NK-92 treated with Interleukin-12 subunit alpha and Interleukin-12 subunit beta, amount 100 ng/mL, for 24 hours (cell line): ENCODE measurements at regions not wholly inside any gene's neighbourhood (a gene's known extent, or its start where the extent isn't known, plus 50 kb on each side); places are given as distances from the start of the nearest gene placed in this dataset.

Experiments used
- DNase-seq: peaks from one replicate; lab custom pipeline; 2025; lab: John Stamatoyannopoulos, UW

DNA sequence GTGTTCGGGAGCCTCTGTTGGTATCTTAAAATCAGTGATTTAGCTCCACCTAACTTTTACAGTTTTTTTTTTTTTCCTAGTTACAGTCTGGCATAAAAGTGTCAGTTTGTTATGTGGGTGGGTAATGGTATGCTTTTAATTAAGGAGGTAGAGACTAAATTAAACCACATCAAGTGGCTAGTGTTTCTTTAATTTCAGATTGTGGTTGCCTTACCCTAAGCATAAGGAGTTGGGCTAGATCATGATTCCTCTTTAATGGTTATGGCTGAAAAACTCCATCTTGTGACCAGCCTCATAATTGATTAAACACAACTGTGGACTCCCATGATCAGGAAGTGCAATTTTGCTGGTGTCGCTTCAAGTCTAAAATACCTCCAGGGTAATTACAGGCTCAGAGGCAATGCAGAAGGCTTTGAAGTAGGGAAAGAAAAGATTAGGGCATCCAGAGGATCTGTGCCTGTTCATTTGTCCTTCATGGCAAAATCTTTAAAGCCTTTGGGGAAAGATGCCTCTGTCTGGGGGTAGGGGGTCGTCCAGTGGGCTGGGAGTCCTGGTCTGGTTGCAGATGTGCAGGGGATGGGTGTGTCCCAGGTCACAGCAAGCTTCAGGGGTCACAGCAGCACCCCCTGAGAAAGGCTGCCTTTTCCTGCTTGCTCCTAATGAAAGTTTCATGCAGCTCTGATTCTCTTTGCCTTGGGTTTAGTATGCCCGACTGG lies 579.2 kb downstream of the BCL11A start:
- no peak for DNase-seq

DNA sequence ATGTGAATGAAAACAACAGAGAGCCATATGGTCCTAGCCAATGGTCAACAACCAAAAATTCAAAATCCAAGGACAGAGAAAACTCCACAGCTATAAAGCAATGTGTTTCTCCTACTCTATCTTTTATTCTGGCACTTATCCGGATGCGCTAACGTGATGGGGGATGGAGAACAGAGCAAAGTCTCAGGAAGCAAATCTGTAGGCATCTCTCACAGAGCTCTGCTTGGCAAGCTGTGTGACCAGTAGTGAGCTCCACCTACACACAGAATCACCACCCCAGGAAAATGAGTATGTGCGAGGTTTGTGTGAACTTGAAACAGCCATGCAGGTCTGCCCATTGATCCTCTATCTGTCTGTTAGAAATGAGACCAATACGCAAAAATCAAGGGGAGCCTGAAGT lies 584.3 kb downstream of the BCL11A start:
- no peak for DNase-seq

- DNase-seq, result no peak
These were observed 585.0 kb downstream of the BCL11A start for GRCh38 chr2:59968441-59968840.

DNA sequence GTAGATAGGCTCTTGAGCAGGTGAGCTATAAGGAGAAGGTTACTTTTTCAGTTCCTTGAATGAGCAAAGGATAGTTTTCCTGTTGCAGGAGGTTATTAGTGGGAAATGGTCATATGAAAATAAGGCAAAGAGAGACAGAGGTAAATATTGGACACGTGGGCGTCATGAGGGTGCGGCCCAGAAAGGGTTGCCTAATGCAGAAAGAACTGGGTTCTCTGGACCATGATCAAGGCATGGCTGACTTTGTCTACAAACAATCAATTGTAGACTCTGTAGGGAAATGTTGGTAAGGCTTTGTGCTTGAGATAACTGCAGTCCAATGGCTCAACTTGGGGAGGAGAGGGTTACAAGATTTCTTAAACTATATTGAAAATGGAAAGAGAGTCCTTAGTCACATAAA lies 585.8 kb downstream of the BCL11A start:
- DNase-seq, result no peak

DNA sequence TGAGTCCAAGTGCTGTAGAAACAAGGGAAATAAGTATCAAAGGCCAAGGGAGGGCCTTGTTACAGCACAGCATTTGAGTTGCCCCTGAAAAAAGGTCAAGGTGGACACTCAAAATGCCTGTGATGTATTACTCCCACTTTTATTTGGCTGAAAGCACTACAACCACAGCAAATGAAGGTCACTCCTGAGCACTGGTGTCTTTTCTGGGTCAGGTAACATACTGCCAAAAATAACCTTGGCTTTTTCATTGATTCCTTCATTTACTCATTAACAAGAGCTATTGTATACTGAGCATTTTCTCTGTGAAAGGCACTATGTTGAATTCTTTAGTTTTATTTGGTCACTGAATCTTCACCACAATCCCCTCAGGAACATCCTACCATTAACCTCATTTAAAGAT lies 590.3 kb downstream of the BCL11A start:
- no peak for DNase-seq

- DNase-seq, result no peak
These were observed 591.7 kb downstream of the BCL11A start for GRCh38 chr2:59961746-59962145.

- DNase-seq, result no peak
These were observed 593.5 kb downstream of the BCL11A start for GRCh38 chr2:59959944-59960343.

GRCh38 chr2:59957504-59957903 lies 596.0 kb downstream of the BCL11A start:
- DNase-seq, result no peak

DNA sequence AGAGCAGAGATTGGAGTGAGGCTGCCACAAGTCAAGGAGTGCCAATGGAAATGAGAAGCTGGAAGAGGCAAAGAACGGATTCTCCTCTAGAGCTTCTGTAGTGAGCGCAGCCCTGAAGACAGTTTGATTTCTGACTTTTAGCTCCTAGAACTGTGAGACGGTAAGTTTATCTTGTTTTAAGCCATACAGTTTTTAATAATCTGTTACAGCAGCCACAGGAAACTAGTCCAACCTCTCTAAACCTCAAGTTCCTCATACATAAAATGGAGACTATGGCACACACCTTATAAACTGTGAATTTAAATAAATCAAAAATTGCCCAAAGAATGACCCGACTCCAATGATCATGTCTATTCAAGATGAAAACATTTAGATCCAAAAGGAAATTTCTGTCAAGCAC lies 596.5 kb downstream of the BCL11A start:
- no peak for DNase-seq

DNA sequence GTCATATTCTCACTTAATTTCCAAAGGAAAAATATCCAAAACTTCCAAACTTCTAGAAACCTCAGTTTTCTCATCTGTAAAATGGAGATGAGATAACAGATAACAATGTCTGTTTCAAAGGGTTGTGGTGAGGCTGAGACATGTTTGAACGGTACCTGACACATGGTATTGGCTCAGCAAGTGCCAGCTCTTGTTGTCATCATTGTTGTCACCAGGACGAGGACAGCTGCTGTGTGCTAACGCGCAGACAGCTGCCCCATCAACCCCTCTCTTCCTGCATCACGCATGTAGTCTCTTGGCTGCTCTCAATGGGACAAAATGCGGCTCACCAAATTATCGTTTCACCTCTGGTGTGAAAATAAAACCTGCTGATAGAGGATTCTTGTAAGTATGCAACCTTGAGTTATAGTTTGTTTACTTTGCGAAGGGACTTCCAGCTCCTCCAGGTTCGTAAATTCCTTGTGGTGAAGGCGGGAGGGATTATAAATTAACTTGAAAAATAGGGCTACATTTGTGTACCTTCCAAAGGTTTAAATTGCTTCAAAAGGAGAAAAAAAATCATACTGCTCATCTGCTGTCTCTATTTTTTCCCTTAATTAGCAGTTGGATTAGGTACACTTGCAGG lies 605.4 kb downstream of the BCL11A start:
- DNase-seq, result no peak

- no peak for DNase-seq
These were observed 606.2 kb downstream of the BCL11A start for GRCh38 chr2:59947209-59947608.

DNA sequence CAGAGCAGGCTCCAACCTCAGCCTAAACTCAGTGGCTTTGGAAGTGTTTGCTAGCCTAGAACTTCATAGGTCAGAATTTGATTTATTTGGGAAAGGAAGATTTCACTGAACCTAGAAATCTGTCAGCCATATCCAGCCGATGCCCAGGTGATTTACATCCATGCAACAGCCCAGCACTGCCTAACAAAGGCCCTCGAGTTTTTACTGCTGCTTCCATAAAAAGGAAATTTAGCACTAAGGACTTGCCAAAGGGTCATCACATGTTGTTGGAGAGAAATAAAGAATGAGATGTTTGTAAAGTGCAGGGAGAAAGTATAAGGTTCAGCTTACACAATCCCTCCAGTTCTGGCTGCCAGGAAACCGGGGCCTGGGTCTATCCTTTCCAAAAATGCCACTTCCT lies 614.2 kb downstream of the BCL11A start:
- DNase-seq, result no peak

DNA sequence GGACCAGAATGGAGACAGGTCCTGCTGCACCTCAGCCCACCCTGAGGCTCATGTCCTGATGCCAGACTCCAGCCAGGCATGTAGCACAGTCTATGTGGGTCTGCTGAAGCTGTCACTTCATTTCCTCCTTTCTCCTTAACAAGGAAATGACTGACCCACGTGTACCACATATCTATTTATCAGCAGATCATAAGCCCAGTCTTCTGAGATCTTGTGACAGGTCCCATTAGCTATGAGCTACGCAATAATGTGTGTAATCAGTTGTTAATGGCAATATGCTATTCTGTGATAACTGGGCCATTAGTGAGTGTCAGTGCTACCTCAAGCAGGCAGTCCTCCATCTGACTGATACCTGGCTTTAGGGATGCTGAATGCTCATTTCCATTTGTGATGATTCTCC lies 615.3 kb downstream of the BCL11A start:
- no peak for DNase-seq

DNA sequence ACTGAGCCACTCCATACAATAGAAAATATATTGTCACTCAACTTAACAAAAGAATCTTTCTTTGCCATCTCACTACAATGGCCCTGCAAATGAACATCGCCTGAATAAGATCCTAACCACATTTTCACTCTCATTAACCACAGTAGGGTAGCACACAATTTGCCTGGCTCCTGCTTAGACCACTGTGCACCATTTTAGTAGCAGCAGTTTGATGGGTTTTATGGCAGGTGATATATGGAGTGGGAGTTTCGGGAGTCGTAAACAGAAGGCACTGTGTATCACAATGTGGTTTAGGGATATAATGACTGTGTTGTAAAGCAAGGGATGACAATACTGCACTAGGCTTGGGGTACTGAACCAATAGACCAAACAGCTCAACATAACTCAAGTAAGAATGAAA lies 617.4 kb downstream of the BCL11A start:
- no peak for DNase-seq

GRCh38 chr2:59935005-59935404 lies 618.4 kb downstream of the BCL11A start:
- no peak for DNase-seq

DNA sequence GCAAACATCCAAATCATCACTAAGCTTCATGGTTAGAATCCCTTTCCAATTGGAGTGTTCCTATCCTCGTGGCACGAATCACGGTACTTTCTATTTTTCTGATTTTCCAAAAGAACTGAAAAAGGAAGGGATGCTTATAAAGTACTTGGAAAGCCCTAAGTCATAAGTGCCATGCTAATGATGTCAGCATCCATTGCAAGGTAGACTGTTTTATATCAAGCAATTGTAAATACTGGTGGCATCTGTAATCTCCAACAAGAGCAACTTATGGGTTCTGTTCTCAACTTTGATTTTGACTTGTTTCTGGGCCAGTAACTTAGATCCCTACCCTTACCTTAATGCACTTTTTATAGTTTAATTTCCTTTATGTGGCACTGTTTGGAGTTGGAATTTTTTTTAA lies 619.5 kb downstream of the BCL11A start:
- DNase-seq, result no peak

GRCh38 chr2:59932341-59932740 lies 621.1 kb downstream of the BCL11A start:
- no peak for DNase-seq

GRCh38 chr2:59930430-59930829 lies 623.0 kb downstream of the BCL11A start:
- DNase-seq, result no peak

GRCh38 chr2:59926731-59927130 lies 626.7 kb downstream of the BCL11A start:
- DNase-seq, result no peak

DNA sequence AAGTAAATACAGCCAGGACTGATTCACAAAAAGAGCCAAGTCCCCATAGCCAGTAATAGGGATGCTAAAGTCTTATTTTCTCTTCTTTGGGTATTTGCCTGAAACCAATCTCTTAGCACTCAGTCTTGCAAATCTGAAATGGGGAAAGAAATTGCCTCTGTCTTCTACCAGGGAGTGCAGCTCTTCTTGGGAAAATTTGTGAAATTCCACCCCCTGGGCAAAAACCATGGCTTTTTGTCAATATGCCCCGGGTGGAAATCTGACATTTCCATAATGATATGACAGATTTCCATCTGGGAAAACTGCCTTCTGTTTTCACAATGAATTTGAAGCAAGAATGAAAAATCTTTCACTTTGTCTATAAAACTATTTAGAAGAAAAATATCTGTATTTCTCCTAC lies 628.1 kb downstream of the BCL11A start:
- DNase-seq, result no peak

- no peak for DNase-seq
These were observed 629.1 kb downstream of the BCL11A start for GRCh38 chr2:59924346-59924745.

GRCh38 chr2:59922450-59922849 lies 631.0 kb downstream of the BCL11A start:
- no peak for DNase-seq

GRCh38 chr2:59921743-59922142 lies 631.7 kb downstream of the BCL11A start:
- no peak for DNase-seq

DNA sequence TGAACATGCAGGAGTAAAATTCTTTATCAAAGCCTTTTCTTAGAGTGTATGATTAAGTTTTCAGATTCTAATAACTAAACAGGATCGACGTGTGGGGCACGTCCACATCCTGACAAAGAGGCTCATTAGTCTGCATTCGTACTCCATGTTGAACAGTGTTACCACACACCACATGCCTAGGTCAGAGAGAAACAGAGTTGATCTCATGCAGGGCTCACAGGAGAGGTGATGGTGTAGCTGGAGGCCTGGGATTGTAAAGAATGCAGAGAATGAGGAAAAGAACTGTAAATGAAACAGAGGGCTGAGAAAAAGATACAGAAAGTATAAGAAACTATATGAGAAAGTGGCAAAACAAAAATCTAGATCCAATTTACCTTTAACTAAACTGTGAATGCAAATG lies 632.5 kb downstream of the BCL11A start:
- DNase-seq, result no peak
